Omental fat pad (tissue), 3 donors: ENCODE measurements at regions not wholly inside any gene's neighbourhood (a gene's known extent, or its start where the extent isn't known, plus 50 kb on each side); places are given as distances from the start of the nearest gene placed in this dataset.

Experiments
- ATAC-seq: fragments of 150-250 bp; one replicate; pipeline ENCODE4 v1.9.1; 2016; ENCODE audit warnings: mild to moderate bottlenecking, moderate library complexity; ENCODE audit not compliant: low FRiP score
- DNase-seq: peaks from one replicate; pipeline ENCODE4 v3.0.0-alpha.2; 2019; ENCODE audit warnings: low spot score
- TF ChIP-seq, protein P1 (sequence below), 3 donors: fragments of 450-650 bp; IDR thresholded peaks; one replicate each; pipeline ENCODE4 v1.5.1; 2016 to 2017; ENCODE audit warnings: antibody characterized with exemption in 3 of 3, mild to moderate bottlenecking in 3 of 3, moderate library complexity in 2 of 3

GRCh38 chr21:28444557-28444956 lies 548.1 kb downstream of the LTN1 start:
- TF ChIP-seq, protein P1, sequence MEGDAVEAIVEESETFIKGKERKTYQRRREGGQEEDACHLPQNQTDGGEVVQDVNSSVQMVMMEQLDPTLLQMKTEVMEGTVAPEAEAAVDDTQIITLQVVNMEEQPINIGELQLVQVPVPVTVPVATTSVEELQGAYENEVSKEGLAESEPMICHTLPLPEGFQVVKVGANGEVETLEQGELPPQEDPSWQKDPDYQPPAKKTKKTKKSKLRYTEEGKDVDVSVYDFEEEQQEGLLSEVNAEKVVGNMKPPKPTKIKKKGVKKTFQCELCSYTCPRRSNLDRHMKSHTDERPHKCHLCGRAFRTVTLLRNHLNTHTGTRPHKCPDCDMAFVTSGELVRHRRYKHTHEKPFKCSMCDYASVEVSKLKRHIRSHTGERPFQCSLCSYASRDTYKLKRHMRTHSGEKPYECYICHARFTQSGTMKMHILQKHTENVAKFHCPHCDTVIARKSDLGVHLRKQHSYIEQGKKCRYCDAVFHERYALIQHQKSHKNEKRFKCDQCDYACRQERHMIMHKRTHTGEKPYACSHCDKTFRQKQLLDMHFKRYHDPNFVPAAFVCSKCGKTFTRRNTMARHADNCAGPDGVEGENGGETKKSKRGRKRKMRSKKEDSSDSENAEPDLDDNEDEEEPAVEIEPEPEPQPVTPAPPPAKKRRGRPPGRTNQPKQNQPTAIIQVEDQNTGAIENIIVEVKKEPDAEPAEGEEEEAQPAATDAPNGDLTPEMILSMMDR (IDR thresholded peaks at IDR 0.05) = no peak
- ATAC-seq (no peak), DNase-seq (no peak)

DNA sequence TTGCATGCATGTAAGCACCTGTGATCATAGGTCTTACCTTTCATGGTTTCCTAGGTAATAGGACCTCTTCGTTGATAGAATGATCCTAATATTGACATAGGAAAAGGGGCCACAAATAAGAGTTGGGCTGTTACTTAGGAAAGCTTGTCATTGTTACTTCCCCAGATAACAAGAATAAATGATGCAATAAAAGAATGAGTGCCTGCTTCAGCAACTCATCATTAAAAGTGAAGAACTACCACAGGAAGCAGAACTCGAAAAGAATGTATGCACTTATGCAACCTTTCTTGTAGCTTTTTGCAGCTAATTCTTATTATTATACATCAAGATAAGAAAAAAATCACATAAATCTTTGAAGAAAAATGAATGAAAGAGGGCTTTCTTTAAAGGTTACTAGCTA lies 548.6 kb downstream of the LTN1 start:
- DNase-seq (no peak), ATAC-seq (no peak)
- TF ChIP-seq, protein P1 (IDR thresholded peaks at IDR 0.05) = no peak

GRCh38 chr21:28442624-28443023 lies 550.1 kb downstream of the LTN1 start:
- TF ChIP-seq, protein P1 (IDR thresholded peaks at IDR 0.05) = no peak
- ATAC-seq (no peak), DNase-seq (no peak)

DNA sequence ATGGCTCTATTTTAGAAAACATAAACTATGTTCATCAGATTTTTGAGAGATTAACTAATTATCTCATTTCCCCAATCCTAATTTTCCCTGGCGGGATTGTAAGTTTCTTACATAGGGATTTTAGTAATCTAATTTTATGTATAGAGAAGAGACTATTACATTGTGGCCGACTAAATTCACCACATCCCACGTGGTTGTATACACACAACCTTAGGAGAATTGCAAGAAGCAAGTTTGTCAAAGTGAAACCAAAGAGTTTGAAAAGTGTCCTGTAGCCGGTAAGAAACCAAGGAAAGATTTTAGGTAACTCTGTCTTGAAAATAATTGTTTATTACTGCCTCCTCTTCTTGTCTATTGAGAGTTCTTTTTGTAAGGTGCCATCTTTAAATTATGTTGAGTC lies 550.6 kb downstream of the LTN1 start:
- ATAC-seq (no peak), DNase-seq (no peak)
- TF ChIP-seq, protein P1 (IDR thresholded peaks at IDR 0.05) = no peak

- TF ChIP-seq, protein P1 (IDR thresholded peaks at IDR 0.05) = no peak
- no peak for DNase-seq
Observed at GRCh38 chr21:28439788-28440187, 552.9 kb downstream of the LTN1 start.

GRCh38 chr21:28439251-28439650 lies 553.4 kb downstream of the LTN1 start:
- ATAC-seq = no peak

More at GRCh38 chr21:28439788-28440187, 552.9 kb downstream of the LTN1 start:
- ATAC-seq = no peak

GRCh38 chr21:28437061-28437460 lies 555.6 kb downstream of the LTN1 start:
- no peak for DNase-seq
- TF ChIP-seq, protein P1 (IDR thresholded peaks at IDR 0.05) = no peak
- no peak for ATAC-seq

More at GRCh38 chr21:28439251-28439650, 553.4 kb downstream of the LTN1 start:
- TF ChIP-seq, protein P1 (IDR thresholded peaks at IDR 0.05) = no peak
- no peak for DNase-seq
